ENCODE measurements at regions not wholly inside any gene's neighbourhood (a gene's known extent, or its start where the extent isn't known, plus 50 kb on each side); places are given as distances from the start of the nearest gene placed in this dataset.
A peak's percentile ranks its signal among the peaks of the same experiment; 100 is the strongest.

GRCh38 chr7:52107355-52107754 lies 790.7 kb upstream of the COBL start:
- no peak overlapping the region for H3K27ac ChIP-seq
- no peaks in the 10 kb centered on the region for H3K4me1 ChIP-seq (replicated peaks)
- 66% methylated on average over 5 of the region's 5 CpGs for WGBS
- no peak overlapping the region for H3K4me3 ChIP-seq
- no peak for TF ChIP-seq POLR2A (IDR thresholded peaks at IDR 0.05)
- no peak for TF ChIP-seq POLR2AphosphoS5 (IDR thresholded peaks at IDR 0.05)
- no peak for TF ChIP-seq CTCF (IDR thresholded peaks at IDR 0.05)
- no peaks in the 10 kb centered on the region for H3K9me3 ChIP-seq
- intact Hi-C loops (cut with DNase I): no loop called here
- DNase-seq (ENCODE audit: low spot score): no peak
- H3K27me3 ChIP-seq (replicated peaks; ENCODE audit: insufficient read depth): no peaks in the 10 kb centered on the region
- no peaks in the 10 kb centered on the region for H3K36me3 ChIP-seq

GRCh38 chr7:52095861-52096260 lies 779.3 kb upstream of the COBL start:
- Histone ChIP-seq H3K27me3 (replicated peaks; ENCODE audit: insufficient read depth) (no peaks in the 10 kb centered on the region), H3K4me3 (no peak overlapping the region), H3K27ac (no peak overlapping the region), H3K4me1 (replicated peaks) (no peaks in the 10 kb centered on the region), H3K9me3 (no peaks in the 10 kb centered on the region), H3K36me3 (no peaks in the 10 kb centered on the region)
- no peak for DNase-seq (ENCODE audit: low spot score)
- intact Hi-C loops (cut with DNase I): no loop called here
- no peak for TF ChIP-seq POLR2AphosphoS5 (IDR thresholded peaks at IDR 0.05)
- TF ChIP-seq POLR2A (IDR thresholded peaks at IDR 0.05): no peak
- TF ChIP-seq CTCF (IDR thresholded peaks at IDR 0.05): no peak
- 97% methylated on average over 1 of the region's 1 CpG for WGBS

- H3K27ac ChIP-seq: no peak overlapping the region
- no peaks in the 10 kb centered on the region for H3K9me3 ChIP-seq
- WGBS: 76% methylated on average over 2 of the region's 2 CpGs
- no peak for DNase-seq (ENCODE audit: low spot score)
- no peak for TF ChIP-seq POLR2A (IDR thresholded peaks at IDR 0.05)
- no peak for TF ChIP-seq CTCF (IDR thresholded peaks at IDR 0.05)
- TF ChIP-seq POLR2AphosphoS5 (IDR thresholded peaks at IDR 0.05): no peak
- intact Hi-C loops (cut with DNase I): no loop called here
- H3K36me3 ChIP-seq: no peaks in the 10 kb centered on the region
- H3K4me3 ChIP-seq: no peak overlapping the region
- no peaks in the 10 kb centered on the region for H3K4me1 ChIP-seq (replicated peaks)
- H3K27me3 ChIP-seq (replicated peaks; ENCODE audit: insufficient read depth): no peaks in the 10 kb centered on the region
Observed at GRCh38 chr7:52091996-52092395, 775.4 kb upstream of the COBL start.

- intact Hi-C loops (cut with DNase I): no loop called here
- no peaks in the 10 kb centered on the region for H3K36me3 ChIP-seq
- no peaks in the 10 kb centered on the region for H3K9me3 ChIP-seq
- TF ChIP-seq POLR2A (IDR thresholded peaks at IDR 0.05) (no peak), CTCF (IDR thresholded peaks at IDR 0.05) (no peak), POLR2AphosphoS5 (IDR thresholded peaks at IDR 0.05) (no peak)
- no peaks in the 10 kb centered on the region for H3K27me3 ChIP-seq (replicated peaks; ENCODE audit: insufficient read depth)
- H3K4me1 ChIP-seq (replicated peaks): no peaks in the 10 kb centered on the region
- 64% methylated on average over 6 of the region's 6 CpGs for WGBS
- no peak for DNase-seq (ENCODE audit: low spot score)
- H3K27ac ChIP-seq: no peak overlapping the region
- H3K4me3 ChIP-seq: no peak overlapping the region
Observed at GRCh38 chr7:52091101-52091500, 774.5 kb upstream of the COBL start.

- no peak for DNase-seq (ENCODE audit: low spot score)
- 24% methylated on average over 47 of the region's 49 CpGs for WGBS
- TF ChIP-seq CTCF (IDR thresholded peaks at IDR 0.05): no peak
- no peak for TF ChIP-seq POLR2A (IDR thresholded peaks at IDR 0.05)
- no peak for TF ChIP-seq POLR2AphosphoS5 (IDR thresholded peaks at IDR 0.05)
- Histone ChIP-seq H3K27me3 (replicated peaks; ENCODE audit: insufficient read depth) (no peaks in the 10 kb centered on the region), H3K4me1 (replicated peaks) (no peaks in the 10 kb centered on the region), H3K4me3 (peak overlapping the region in 1 of 2 donors; percentile 1), H3K36me3 (no peaks in the 10 kb centered on the region), H3K27ac (no peak overlapping the region), H3K9me3 (no peaks in the 10 kb centered on the region)
- intact Hi-C loops (cut with DNase I): no loop called here
Observed at GRCh38 chr7:52088008-52088901, 771.6 kb upstream of the COBL start.
